ENCODE measurements at regions not wholly inside any gene's neighbourhood (a gene's known extent, or its start where the extent isn't known, plus 50 kb on each side); places are given as distances from the start of the nearest gene placed in this dataset.

GRCh38 chr1:232553809-232554208 is 76.1 kb downstream of the SIPA1L2 start:
- H4K5ac ChIP-seq (ENCODE audit: insufficient read length, low read depth, low read length) = no peak overlapping the region
- no peak overlapping the region for H3K56ac ChIP-seq (ENCODE audit: insufficient read length, low read depth, low read length)
- H3K4me3 Mint-ChIP-seq = no peak overlapping the region
- no peak overlapping the region for H2BK12ac ChIP-seq (ENCODE audit: insufficient read length, low read depth, low read length)
- H2AK5ac ChIP-seq (ENCODE audit: insufficient read length, low read length) = no peak overlapping the region
- H2AFZ ChIP-seq (ENCODE audit: low read length) = no peak overlapping the region
- H3K18ac ChIP-seq (ENCODE audit: insufficient read length, low read depth, low read length) = no peak overlapping the region
- no peak for TF ChIP-seq CTCF (conservative IDR thresholded peaks at IDR 0.05)
- no peak for DNase-seq
- no peak overlapping the region for H2BK15ac ChIP-seq (ENCODE audit: low read depth, low read length)
- H3K23me2 ChIP-seq (ENCODE audit: insufficient read length, low read depth, low read length, poor library complexity, severe bottlenecking) = no peaks in the 10 kb centered on the region
- no peak overlapping the region for H3K9ac ChIP-seq (ENCODE audit: extremely low read depth, insufficient read length, low read length)
- no peak overlapping the region for H3K14ac ChIP-seq (ENCODE audit: insufficient read depth, low read length)
- H3K4me1 Mint-ChIP-seq = peaks cover 77 to 83% of the 10 kb centered on the region in 2 experiments
- no peak overlapping the region for H2BK5ac ChIP-seq (ENCODE audit: insufficient read length, low read length)
- H3K9me3 Mint-ChIP-seq = no peaks in the 10 kb centered on the region
- no peaks in the 10 kb centered on the region for H3K9me3 ChIP-seq (ENCODE audit: control insufficient read depth, low read depth, low read length)
- H4K20me1 ChIP-seq (ENCODE audit: control insufficient read depth, insufficient read depth, insufficient read length) = no peaks in the 10 kb centered on the region
- H3K27ac Mint-ChIP-seq = no peak overlapping the region
- H3K27me3 Mint-ChIP-seq (ENCODE audit: low read depth) = no peaks in the 10 kb centered on the region; the same call in none of the 2 replicates
- H3T11ph ChIP-seq (ENCODE audit: low read length) = no peak overlapping the region
- H3K4me2 ChIP-seq (ENCODE audit: insufficient read depth, insufficient read length, low read length) = no peak overlapping the region
- no peak overlapping the region for H4K91ac ChIP-seq (ENCODE audit: insufficient read length, low read depth, low read length)
- no peaks in the 10 kb centered on the region for H3K79me2 ChIP-seq (ENCODE audit: insufficient read depth, low read length)
- H3K4ac ChIP-seq (ENCODE audit: low read depth, low read length) = no peak overlapping the region
- H3K23ac ChIP-seq (ENCODE audit: insufficient read length, low read depth, low read length) = no peak overlapping the region
- H2BK120ac ChIP-seq (ENCODE audit: low read depth, low read length, poor library complexity, severe bottlenecking) = no peak overlapping the region
- H3K79me1 ChIP-seq (ENCODE audit: insufficient read depth, low read depth, low read length, poor library complexity, severe bottlenecking) = no peaks in the 10 kb centered on the region
- H3K27me3 ChIP-seq (ENCODE audit: insufficient read depth, low read length) = no peaks in the 10 kb centered on the region
- H3K27ac ChIP-seq (ENCODE audit: insufficient read length, low read depth, low read length) = no peak overlapping the region
- H3K4me1 ChIP-seq (ENCODE audit: insufficient read depth, low read length) = peaks cover 23% of the 10 kb centered on the region
- H2BK20ac ChIP-seq (ENCODE audit: low read depth, low read length, poor library complexity, severe bottlenecking) = no peak overlapping the region
- H4K8ac ChIP-seq (replicated peaks; ENCODE audit: insufficient read length, low read depth, low read length) = no peak overlapping the region
- no peaks in the 10 kb centered on the region; a peak in 1 of 7 replicates for H3K36me3 Mint-ChIP-seq (ENCODE audit: insufficient read depth in 1 of 3, low read depth in 3 of 3)
